NCI-H2171 (cell line): ENCODE measurements at regions not wholly inside any gene's neighbourhood (a gene's known extent, or its start where the extent isn't known, plus 50 kb on each side); places are given as distances from the start of the nearest gene placed in this dataset.
"Not testable (repeated sequence)": the region's sequence is repeated elsewhere in the genome, so short reads cannot be mapped to it uniquely, and the experiment has no call there.

Experiments used
- DNase-seq: peaks from one replicate; lab custom pipeline; 2025; lab: John Stamatoyannopoulos, UW

DNA sequence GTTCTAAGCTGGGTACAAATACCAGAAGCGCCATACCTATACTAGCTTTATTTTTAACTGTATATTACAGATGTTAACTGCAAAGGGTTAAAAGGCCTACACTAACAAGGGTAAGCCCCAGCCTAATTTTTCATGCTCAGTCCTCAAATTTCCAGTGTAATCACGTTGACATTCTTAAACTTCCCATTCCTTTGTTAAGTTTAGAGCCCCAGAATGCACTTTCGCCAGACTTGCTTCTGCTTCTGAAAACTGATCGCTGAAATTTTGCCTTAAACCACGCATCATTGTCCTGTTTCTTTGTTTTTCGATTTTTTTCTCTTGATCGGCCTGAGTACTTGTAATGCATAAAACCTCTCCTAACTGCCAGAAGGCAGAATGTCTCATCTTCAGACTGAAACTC is 2141.9 kb upstream of the AGA start:
- DNase-seq: no peak

DNA sequence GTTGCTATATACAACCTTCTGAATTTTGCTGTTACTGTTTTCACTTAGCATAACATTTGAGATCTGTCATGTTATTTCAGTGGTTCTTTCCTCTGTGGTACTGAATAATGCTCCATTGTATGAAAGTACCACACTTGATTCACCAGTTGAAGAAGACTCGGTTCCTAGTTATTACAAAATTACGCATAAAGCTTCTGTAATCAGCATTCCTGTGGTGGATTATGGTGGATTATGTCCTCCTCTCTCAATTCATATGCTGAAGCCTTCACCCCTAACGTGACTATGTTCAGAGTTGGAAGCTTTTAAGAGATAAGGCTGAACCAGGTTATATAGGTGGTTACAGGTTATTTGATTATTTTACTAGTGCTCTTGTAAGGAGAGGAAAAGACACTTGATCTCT is 2143.5 kb upstream of the AGA start:
- no peak for DNase-seq

GRCh38 chr4:179586460-179586859 is 2144.2 kb upstream of the AGA start:
- DNase-seq: no peak

DNA sequence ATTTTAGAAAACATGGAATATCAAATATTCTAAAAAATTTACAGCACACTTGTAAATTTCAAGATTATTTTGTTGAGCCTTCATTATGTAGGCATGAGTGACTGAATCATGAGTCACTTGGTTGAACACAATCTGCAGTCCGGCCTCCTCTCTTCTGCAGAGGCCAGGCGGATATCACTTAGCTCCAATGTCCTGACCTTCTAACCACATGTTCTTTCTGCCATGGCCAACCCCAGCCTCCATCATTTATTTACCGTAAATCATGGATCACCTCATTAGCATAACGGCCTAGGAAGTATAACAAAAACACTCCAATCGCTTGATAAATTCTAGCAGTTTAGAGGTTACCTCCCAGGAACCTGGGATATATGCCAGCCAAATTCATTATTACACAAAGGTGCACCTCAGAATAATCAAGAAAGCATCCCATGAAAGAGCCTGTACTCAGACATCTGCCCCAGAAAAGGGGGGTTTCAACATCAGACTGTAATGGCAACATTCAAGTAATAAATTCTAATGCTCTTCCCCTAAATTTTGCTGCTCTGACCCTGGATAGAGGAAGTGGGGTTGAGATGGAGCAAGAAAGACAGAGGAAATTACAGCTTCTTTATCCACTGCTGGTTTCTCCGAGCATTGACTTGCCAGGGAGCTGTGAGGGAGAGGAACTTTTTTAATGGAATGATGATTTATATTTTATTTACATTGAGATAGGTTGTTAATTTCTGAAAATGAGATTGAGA is 2153.6 kb upstream of the AGA start:
- DNase-seq: no peak

DNA sequence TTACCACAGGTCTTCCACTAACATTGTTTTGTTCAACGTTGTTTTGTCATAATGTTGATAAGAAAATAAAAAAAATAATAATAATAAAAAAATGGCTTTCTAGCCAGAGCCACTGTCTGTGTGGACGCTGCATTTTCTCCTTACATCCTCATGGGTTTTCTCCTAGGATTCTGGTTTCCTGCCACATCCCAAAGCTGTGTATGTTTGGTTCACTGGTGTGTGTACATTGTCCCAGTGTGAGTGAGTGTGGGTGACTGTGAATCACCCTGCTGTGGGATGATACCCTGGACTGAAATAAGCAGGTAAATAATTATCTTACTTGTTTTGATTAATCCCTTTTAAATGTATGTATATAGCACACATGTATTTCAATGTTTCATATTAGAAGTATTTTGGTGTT is 2154.4 kb upstream of the AGA start:
- DNase-seq: no peak

- no peak for DNase-seq
Measured at GRCh38 chr4:179597301-179597700, 2155.1 kb upstream of the AGA start.

DNA sequence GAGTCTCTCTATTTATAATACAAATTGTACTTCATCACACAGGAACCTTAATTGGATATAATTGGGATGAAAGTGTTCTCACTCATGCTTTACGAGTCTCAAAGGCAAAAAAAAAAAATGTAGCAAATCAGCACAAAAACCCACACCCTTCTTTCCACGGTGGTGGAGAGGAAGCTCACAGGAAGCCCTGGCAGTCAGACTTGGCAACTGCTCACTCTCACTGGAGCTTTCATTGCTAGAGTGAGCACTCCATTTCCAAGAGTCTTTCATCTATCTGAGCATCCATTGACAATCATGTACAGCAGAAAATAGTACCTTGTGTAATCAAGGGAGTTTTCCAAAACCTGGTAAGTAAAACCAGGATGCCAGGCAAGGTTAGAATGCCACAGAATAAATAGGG is 2159.4 kb upstream of the AGA start:
- no peak for DNase-seq

DNA sequence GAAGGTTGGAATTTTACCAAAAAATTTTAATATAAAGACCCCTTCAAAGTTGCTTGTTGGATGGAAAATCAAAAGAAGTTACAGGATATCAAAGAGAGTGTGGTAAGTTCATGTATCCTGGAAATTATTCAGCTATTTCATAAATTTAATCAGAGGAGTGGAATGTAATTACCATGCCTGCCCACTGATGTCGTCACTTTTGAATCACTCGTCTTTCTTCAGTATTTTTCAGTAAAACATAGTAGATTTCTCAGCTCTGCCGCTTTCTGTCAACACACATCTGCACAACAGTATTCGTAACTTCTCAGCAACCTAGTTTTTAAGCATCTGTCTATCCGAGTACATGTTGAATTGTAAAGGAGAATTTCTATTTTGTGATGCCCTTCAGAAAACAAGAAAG is 2163.0 kb upstream of the AGA start:
- no peak for DNase-seq

- no peak for DNase-seq
Measured at GRCh38 chr4:179607003-179607402, 2164.8 kb upstream of the AGA start.

GRCh38 chr4:179615704-179616103 is 2173.5 kb upstream of the AGA start:
- no peak for DNase-seq

GRCh38 chr4:179618966-179619365 is 2176.7 kb upstream of the AGA start:
- no peak for DNase-seq

- DNase-seq: no peak
Measured at GRCh38 chr4:179624768-179625181, 2182.5 kb upstream of the AGA start.

- no peak for DNase-seq
Measured at GRCh38 chr4:179625406-179625805, 2183.2 kb upstream of the AGA start.

- no peak for DNase-seq
Measured at GRCh38 chr4:179626687-179627086, 2184.4 kb upstream of the AGA start.

- no peak for DNase-seq
Measured at GRCh38 chr4:179631321-179631720, 2189.1 kb upstream of the AGA start.

- no peak for DNase-seq
Measured at GRCh38 chr4:179634862-179635261, 2192.6 kb upstream of the AGA start.

DNA sequence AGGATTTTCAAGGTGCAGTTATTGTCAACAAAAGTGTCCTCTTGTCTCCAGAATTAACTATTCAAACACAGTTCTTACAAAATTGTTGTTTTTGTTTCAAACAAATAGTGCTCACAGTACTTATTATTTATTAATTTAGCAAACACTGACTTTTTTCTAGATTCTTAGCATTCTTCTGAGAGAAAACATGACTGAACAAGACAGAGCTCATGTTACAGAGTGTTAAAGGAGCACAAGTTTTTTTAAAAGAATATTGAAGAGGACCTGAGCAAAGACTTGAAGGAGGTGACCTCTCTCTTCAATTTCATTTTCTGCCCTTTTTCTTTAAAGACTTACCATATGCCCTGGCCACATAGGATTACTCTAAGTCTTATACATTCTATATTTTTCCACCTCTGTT is 2220.3 kb upstream of the AGA start:
- no peak for DNase-seq

GRCh38 chr4:179663641-179664429 is 2221.6 kb upstream of the AGA start:
- no peak for DNase-seq

GRCh38 chr4:179664430-179665027 is 2222.3 kb upstream of the AGA start:
- no peak for DNase-seq

DNA sequence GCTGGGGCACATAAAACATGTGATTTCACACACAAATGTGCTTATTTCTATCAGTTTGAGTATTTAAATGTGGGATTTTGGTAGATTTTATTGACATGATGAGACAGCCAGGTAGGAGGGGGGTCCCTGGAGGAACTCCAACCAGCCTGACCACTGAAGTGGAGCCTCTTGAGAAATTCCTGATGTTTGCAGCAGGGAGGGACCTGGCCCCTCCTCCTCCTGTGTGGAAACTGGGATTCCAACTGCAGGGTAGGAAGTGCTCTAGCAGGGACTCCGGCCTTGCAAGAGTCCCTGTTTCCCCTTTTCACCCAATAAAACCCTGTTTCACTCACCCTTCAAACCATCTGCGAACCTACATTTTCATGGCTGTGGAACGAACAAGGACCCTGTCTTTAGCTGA is 2224.0 kb upstream of the AGA start:
- DNase-seq: no peak

DNA sequence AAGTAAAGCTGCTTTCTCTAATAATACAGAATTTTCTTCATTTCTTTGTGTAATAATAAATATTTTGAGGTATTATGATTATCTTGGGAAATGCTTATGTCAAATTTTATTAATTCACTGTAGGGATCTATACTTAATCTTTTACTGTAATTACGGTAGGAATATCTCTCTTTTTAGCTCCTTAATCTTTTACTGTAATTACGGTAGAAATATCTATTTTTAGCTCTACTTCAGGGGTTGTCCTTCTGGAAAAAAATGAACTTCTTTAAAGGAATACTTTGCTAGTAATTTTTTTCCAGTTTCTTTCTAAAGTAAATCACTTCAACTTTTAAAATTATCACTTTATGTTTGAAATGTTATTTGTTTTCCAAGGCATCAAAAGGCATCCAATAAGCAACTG is 2229.4 kb upstream of the AGA start:
- DNase-seq: no peak

GRCh38 chr4:179678093-179678814 is 2236.0 kb upstream of the AGA start:
- DNase-seq: no peak

DNA sequence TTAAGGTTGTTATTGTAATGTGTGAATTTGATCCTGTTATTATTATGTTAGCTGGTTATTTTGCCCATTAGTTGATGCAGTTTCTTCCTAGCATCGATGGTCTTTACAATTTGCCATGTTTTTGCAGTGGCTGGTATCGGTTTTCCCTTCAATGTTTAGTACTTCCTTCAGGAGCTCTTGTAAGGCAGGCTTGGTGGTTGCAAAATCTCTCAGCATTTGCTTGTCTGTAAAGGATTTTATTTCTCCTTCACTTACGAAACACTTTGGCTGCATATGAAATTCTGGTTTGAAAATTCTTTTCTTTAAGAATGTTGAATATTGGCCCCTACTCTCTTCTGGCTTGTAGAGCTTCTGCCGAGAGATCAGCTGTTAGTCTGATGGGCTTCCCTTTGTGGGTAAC is 2241.4 kb upstream of the AGA start:
- not testable (repeated sequence) for DNase-seq
